GM21447 (cell line): ENCODE measurements at regions not wholly inside any gene's neighbourhood (a gene's known extent, or its start where the extent isn't known, plus 50 kb on each side); places are given as distances from the start of the nearest gene placed in this dataset.
"Not testable (repeated sequence)": the region's sequence is repeated elsewhere in the genome, so short reads cannot be mapped to it uniquely, and the experiment has no call there.

ENCODE experiments used
- ATAC-seq: cut with Tn5 transposase; IDR thresholded peaks from one replicate; pipeline ENCODE4 v1.9.1; 2021; ENCODE audit not compliant: unreplicated experiment

GRCh38 chr3:110436209-110436608 is 635.4 kb upstream of the NECTIN3 start:
- no peak for ATAC-seq

- ATAC-seq, result not testable (repeated sequence)
Measured at GRCh38 chr3:110440066-110440653, 631.5 kb upstream of the NECTIN3 start.

- ATAC-seq, result no peak
Measured at GRCh38 chr3:110454066-110454465, 617.5 kb upstream of the NECTIN3 start.

GRCh38 chr3:110456001-110456400 is 615.6 kb upstream of the NECTIN3 start:
- ATAC-seq, result no peak

- no peak for ATAC-seq
Measured at GRCh38 chr3:110456438-110457138, 615.0 kb upstream of the NECTIN3 start.

- ATAC-seq, result no peak
Measured at GRCh38 chr3:110457508-110457907, 614.1 kb upstream of the NECTIN3 start.

- no peak for ATAC-seq
Measured at GRCh38 chr3:110459021-110459420, 612.6 kb upstream of the NECTIN3 start.

- ATAC-seq, result no peak
Measured at GRCh38 chr3:110470310-110470709, 601.3 kb upstream of the NECTIN3 start.

- ATAC-seq, result no peak
Measured at GRCh38 chr3:110473405-110473804, 598.2 kb upstream of the NECTIN3 start.

- no peak for ATAC-seq
Measured at GRCh38 chr3:110474397-110474796, 597.2 kb upstream of the NECTIN3 start.

- no peak for ATAC-seq
Measured at GRCh38 chr3:110478377-110479054, 593.1 kb upstream of the NECTIN3 start.

GRCh38 chr3:110479731-110480130 is 591.9 kb upstream of the NECTIN3 start:
- ATAC-seq, result no peak

GRCh38 chr3:110485389-110485788 is 586.2 kb upstream of the NECTIN3 start:
- no peak for ATAC-seq

- no peak for ATAC-seq
Measured at GRCh38 chr3:110487840-110488239, 583.8 kb upstream of the NECTIN3 start.

- no peak for ATAC-seq
Measured at GRCh38 chr3:110491413-110491812, 580.2 kb upstream of the NECTIN3 start.

- no peak for ATAC-seq
Measured at GRCh38 chr3:110492876-110493275, 578.7 kb upstream of the NECTIN3 start.

GRCh38 chr3:110493438-110494092 is 578.1 kb upstream of the NECTIN3 start:
- ATAC-seq, result no peak

- ATAC-seq, result no peak
Measured at GRCh38 chr3:110494093-110494490, 577.5 kb upstream of the NECTIN3 start.

GRCh38 chr3:110494728-110495127 is 576.9 kb upstream of the NECTIN3 start:
- ATAC-seq, result no peak

GRCh38 chr3:110495201-110495927 is 576.3 kb upstream of the NECTIN3 start:
- no peak for ATAC-seq

GRCh38 chr3:110504401-110504800 is 567.2 kb upstream of the NECTIN3 start:
- no peak for ATAC-seq
